Right atrium auricular region (tissue), 2 donors: ENCODE measurements at regions not wholly inside any gene's neighbourhood (a gene's known extent, or its start where the extent isn't known, plus 50 kb on each side); places are given as distances from the start of the nearest gene placed in this dataset.

Experiments
- DNase-seq: peaks from one replicate; pipeline ENCODE4 v3.0.0-alpha.2; 2019; ENCODE audit warnings: low spot score
- H3K27ac ChIP-seq, 2 donors: fragments of 200-600 bp; sonication (generic); 1 replicate in 1 of 2; 2 replicates in 1 of 2; pipeline ENCODE4 v1.5.1; 2016 to 2019
- H3K27me3 ChIP-seq, 2 donors: fragments of 200-600 bp; sonication (generic); one replicate each; pipeline versions ENCODE4 v1.5.1 to v1.6.0; 2017 to 2019
- H3K36me3 ChIP-seq: fragments of 200-600 bp; sonication (generic); one replicate; pipeline ENCODE4 v1.5.1; 2016
- H3K4me1 ChIP-seq, 2 donors: fragments of 200-600 bp; sonication (generic); one replicate each; pipeline versions ENCODE4 v1.5.1 to v1.6.0; 2017 to 2019
- H3K4me3 ChIP-seq, 2 donors: fragments of 200-600 bp; sonication (generic); 1 replicate in 1 of 2; 2 replicates in 1 of 2; pipeline ENCODE4 v1.5.1; 2017 to 2019; ENCODE audit warnings: mild to moderate bottlenecking in 1 of 2, moderate library complexity in 1 of 2
- H3K9me3 ChIP-seq, 2 donors: fragments of 200-600 bp; sonication (generic); one replicate each; pipeline ENCODE4 v1.5.1; 2019
- CTCF ChIP-seq, 2 donors: fragments of 200-600 bp; sonication (generic); IDR thresholded peaks; one replicate each; pipeline ENCODE4 v1.5.1; 2019; ENCODE audit warnings: antibody characterized with exemption in 2 of 2

- Histone ChIP-seq H3K9me3 (no peaks in the 10 kb centered on the region), H3K4me1 (no peaks in the 10 kb centered on the region), H3K27me3 (no peaks in the 10 kb centered on the region), H3K4me3 (no peak overlapping the region), H3K36me3 (no peaks in the 10 kb centered on the region), H3K27ac (no peak overlapping the region)
- no peak for TF ChIP-seq CTCF (IDR thresholded peaks at IDR 0.05)
- no peak for DNase-seq
Observed at GRCh38 chr2:113829761-113830160, 60.1 kb upstream of the ACTR3 start.

DNA sequence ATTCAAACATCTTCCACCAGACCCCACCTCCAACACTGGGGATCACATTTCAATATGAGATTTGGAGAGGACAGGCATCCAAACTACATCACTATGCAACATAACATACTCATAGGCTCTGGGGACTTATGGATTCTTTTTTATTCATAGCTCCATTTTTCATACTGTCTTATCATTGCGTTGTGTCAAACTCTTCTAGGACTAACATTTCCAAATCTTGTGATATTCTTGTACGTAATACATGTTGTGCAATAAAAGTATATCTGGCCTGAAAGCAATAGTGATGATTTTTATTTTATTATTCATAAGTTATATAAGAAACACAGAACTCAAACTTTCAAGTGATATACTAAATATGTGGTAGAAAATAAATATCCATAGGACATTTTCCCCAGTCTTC, 60.6 kb upstream of the ACTR3 start:
- DNase-seq, result no peak
- no peaks in the 10 kb centered on the region for H3K4me1 ChIP-seq
- no peaks in the 10 kb centered on the region for H3K36me3 ChIP-seq
- H3K27me3 ChIP-seq, result no peaks in the 10 kb centered on the region
- no peak overlapping the region for H3K4me3 ChIP-seq
- H3K27ac ChIP-seq, result no peak overlapping the region
- H3K9me3 ChIP-seq, result no peaks in the 10 kb centered on the region
- no peak for TF ChIP-seq CTCF (IDR thresholded peaks at IDR 0.05)

GRCh38 chr2:113828049-113828742, 61.7 kb upstream of the ACTR3 start:
- TF ChIP-seq CTCF (IDR thresholded peaks at IDR 0.05), result no peak
- DNase-seq, result no peak
- H3K36me3 ChIP-seq, result no peaks in the 10 kb centered on the region
- H3K4me3 ChIP-seq, result no peak overlapping the region
- no peak overlapping the region for H3K27ac ChIP-seq
- no peaks in the 10 kb centered on the region for H3K4me1 ChIP-seq
- no peaks in the 10 kb centered on the region for H3K9me3 ChIP-seq
- no peaks in the 10 kb centered on the region for H3K27me3 ChIP-seq

DNA sequence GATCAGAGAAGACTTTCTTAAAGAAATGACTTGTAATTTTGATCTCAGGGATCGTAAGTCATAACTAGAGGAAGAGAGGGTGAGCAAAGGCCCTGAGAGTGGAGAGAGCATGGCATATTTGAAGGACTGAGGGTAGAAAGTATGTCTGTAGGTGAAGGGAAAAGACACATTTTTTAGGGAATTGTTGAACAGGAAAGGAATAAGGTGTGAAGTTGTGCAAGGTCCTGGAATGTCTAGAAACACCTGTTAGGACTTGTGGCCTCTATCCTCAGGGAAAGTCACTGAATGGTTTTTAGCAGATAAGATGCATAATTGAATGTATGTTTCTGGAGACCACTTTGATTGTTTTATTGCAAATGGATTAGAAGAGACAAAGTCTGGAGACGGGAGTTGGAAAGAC, 62.5 kb upstream of the ACTR3 start:
- no peaks in the 10 kb centered on the region for H3K27me3 ChIP-seq

GRCh38 chr2:113826346-113827285, 63.3 kb upstream of the ACTR3 start:
- Histone ChIP-seq H3K4me3 (no peak overlapping the region), H3K4me1 (no peaks in the 10 kb centered on the region), H3K27ac (no peak overlapping the region), H3K9me3 (no peaks in the 10 kb centered on the region), H3K36me3 (no peaks in the 10 kb centered on the region), H3K27me3 (no peaks in the 10 kb centered on the region)
- no peak for DNase-seq
- TF ChIP-seq CTCF (IDR thresholded peaks at IDR 0.05), result no peak

More for the DNA sequence above, 62.5 kb upstream of the ACTR3 start:
- Histone ChIP-seq H3K4me1 (no peaks in the 10 kb centered on the region), H3K9me3 (no peaks in the 10 kb centered on the region), H3K36me3 (no peaks in the 10 kb centered on the region), H3K27ac (no peak overlapping the region), H3K4me3 (no peak overlapping the region)
- DNase-seq, result no peak
- no peak for TF ChIP-seq CTCF (IDR thresholded peaks at IDR 0.05)
